ENCODE measurements at regions not wholly inside any gene's neighbourhood (a gene's known extent, or its start where the extent isn't known, plus 50 kb on each side); places are given as distances from the start of the nearest gene placed in this dataset.

GRCh38 chr14:101192661-101193000, 289.1 kb upstream of the RTL1 start:
- TF ChIP-seq EZH2 (IDR thresholded peaks at IDR 0.05; ENCODE audit: borderline replicate concordance, low read depth, low read length, poor library complexity, severe bottlenecking) (no peak), CTCF (conservative IDR thresholded peaks at IDR 0.05; ENCODE audit: low read depth, low read length) (no peak)

Data from A673 (cell line).